T1000 (cell line): ENCODE measurements at regions not wholly inside any gene's neighbourhood (a gene's known extent, or its start where the extent isn't known, plus 50 kb on each side); places are given as distances from the start of the nearest gene placed in this dataset.
"Not testable (repeated sequence)": the region's sequence is repeated elsewhere in the genome, so short reads cannot be mapped to it uniquely, and the experiment has no call there.

Experiments used
- DNase-seq: peaks from one replicate; lab custom pipeline; 2025; ENCODE audit warnings: mixed read lengths; lab: John Stamatoyannopoulos, UW

GRCh38 chr6:8905757-8906156 is 470.4 kb upstream of the SLC35B3 start:
- DNase-seq, result no peak

- DNase-seq, result no peak
These were observed 469.4 kb upstream of the SLC35B3 start for GRCh38 chr6:8904754-8905153.

- DNase-seq, result no peak
These were observed 464.7 kb upstream of the SLC35B3 start for GRCh38 chr6:8900056-8900455.

GRCh38 chr6:8889514-8889913 is 454.2 kb upstream of the SLC35B3 start:
- no peak for DNase-seq

GRCh38 chr6:8888468-8888867 is 453.1 kb upstream of the SLC35B3 start:
- no peak for DNase-seq

GRCh38 chr6:8881663-8882062 is 446.3 kb upstream of the SLC35B3 start:
- no peak for DNase-seq

- DNase-seq, result no peak
These were observed 444.0 kb upstream of the SLC35B3 start for GRCh38 chr6:8879334-8879733.

- no peak for DNase-seq
These were observed 440.6 kb upstream of the SLC35B3 start for GRCh38 chr6:8875986-8876385.

- no peak for DNase-seq
These were observed 437.2 kb upstream of the SLC35B3 start for GRCh38 chr6:8872589-8872988.

- no peak for DNase-seq
These were observed 430.1 kb upstream of the SLC35B3 start for GRCh38 chr6:8865451-8865850.

GRCh38 chr6:8860671-8861070 is 425.3 kb upstream of the SLC35B3 start:
- no peak for DNase-seq

- no peak for DNase-seq
These were observed 424.2 kb upstream of the SLC35B3 start for GRCh38 chr6:8859501-8859900.

GRCh38 chr6:8858854-8859331 is 423.5 kb upstream of the SLC35B3 start:
- DNase-seq, result no peak

GRCh38 chr6:8857160-8857559 is 421.8 kb upstream of the SLC35B3 start:
- DNase-seq, result no peak

- DNase-seq, result no peak
These were observed 420.1 kb upstream of the SLC35B3 start for GRCh38 chr6:8855411-8855810.

- DNase-seq, result no peak
These were observed 417.0 kb upstream of the SLC35B3 start for GRCh38 chr6:8852332-8852731.

- not testable (repeated sequence) for DNase-seq
These were observed 411.3 kb upstream of the SLC35B3 start for GRCh38 chr6:8846680-8847079.

- DNase-seq, result no peak
These were observed 410.3 kb upstream of the SLC35B3 start for GRCh38 chr6:8845690-8846089.

GRCh38 chr6:8844968-8845367 is 409.6 kb upstream of the SLC35B3 start:
- no peak for DNase-seq

- no peak for DNase-seq
These were observed 404.3 kb upstream of the SLC35B3 start for GRCh38 chr6:8839626-8840025.

- DNase-seq, result no peak
These were observed 402.0 kb upstream of the SLC35B3 start for GRCh38 chr6:8837343-8837742.

GRCh38 chr6:8832695-8833094 is 397.4 kb upstream of the SLC35B3 start:
- not testable (repeated sequence) for DNase-seq

GRCh38 chr6:8831366-8832152 is 396.2 kb upstream of the SLC35B3 start:
- no peak for DNase-seq

- no peak for DNase-seq
These were observed 395.4 kb upstream of the SLC35B3 start for GRCh38 chr6:8830794-8831193.
